ENCODE measurements at regions not wholly inside any gene's neighbourhood (a gene's known extent, or its start where the extent isn't known, plus 50 kb on each side); places are given as distances from the start of the nearest gene placed in this dataset.
"Not testable (repeated sequence)": the region's sequence is repeated elsewhere in the genome, so short reads cannot be mapped to it uniquely, and the experiment has no call there.

GRCh38 chr13:27363637-27364036, 60.8 kb upstream of the GTF3A start:
- DNase-seq (ENCODE audit: low read depth in 1 of 2, low spot score in 1 of 2) = not testable (repeated sequence)

GRCh38 chr13:27367570-27367969, 56.8 kb upstream of the GTF3A start:
- no peak for DNase-seq (ENCODE audit: low read depth in 1 of 2, low spot score in 1 of 2)

GRCh38 chr13:27370305-27370872, 54.0 kb upstream of the GTF3A start:
- no peak for DNase-seq (ENCODE audit: low read depth in 1 of 2, low spot score in 1 of 2)

- no peak for DNase-seq (ENCODE audit: low read depth in 1 of 2, low spot score in 1 of 2)
Observed at GRCh38 chr13:27371932-27372331, 52.5 kb upstream of the GTF3A start.

- DNase-seq (ENCODE audit: low read depth in 1 of 2, low spot score in 1 of 2) = no peak
Observed at GRCh38 chr13:27372896-27373295, 51.5 kb upstream of the GTF3A start.

- no peak for DNase-seq (ENCODE audit: low read depth in 1 of 2, low spot score in 1 of 2)
Observed at GRCh38 chr13:27374126-27374613, 50.2 kb upstream of the GTF3A start.

Measured in activated CD4-positive, alpha-beta T cell treated with anti-CD3 and anti-CD28 coated beads, Interleukin-2, amount 50 U/mL, for 24 hours (primary cell).